KOPT-K1 (cell line): ENCODE measurements at regions not wholly inside any gene's neighbourhood (a gene's known extent, or its start where the extent isn't known, plus 50 kb on each side); places are given as distances from the start of the nearest gene placed in this dataset.
"Not testable (repeated sequence)": the region's sequence is repeated elsewhere in the genome, so short reads cannot be mapped to it uniquely, and the experiment has no call there.

Source experiments
- H3K27ac ChIP-seq: fragments of 200-600 bp; sonication (generic); 2 replicates; pipeline ENCODE4 v1.5.1; 2016; ENCODE audit warnings: antibody characterized with exemption, mild to moderate bottlenecking, low read depth, low read length; ENCODE audit not compliant: poor library complexity, severe bottlenecking
- H3K36me3 ChIP-seq: fragments of 200-600 bp; sonication (generic); 2 replicates; pipeline ENCODE4 v1.5.1; 2017; ENCODE audit warnings: antibody characterized with exemption, mild to moderate bottlenecking, low read length, moderate library complexity; ENCODE audit not compliant: insufficient read depth
- H3K9me3 ChIP-seq: fragments of 200-600 bp; sonication (generic); 2 replicates; pipeline ENCODE4 v1.5.1; 2017; ENCODE audit warnings: antibody characterized with exemption, low read length, mild to moderate bottlenecking; ENCODE audit not compliant: insufficient read depth, poor library complexity, severe bottlenecking

- no peaks in the 10 kb centered on the region for H3K36me3 ChIP-seq
- H3K27ac ChIP-seq = no peak overlapping the region
- no peaks in the 10 kb centered on the region for H3K9me3 ChIP-seq
Observed at GRCh38 chr12:62170241-62170640, 90.0 kb upstream of the USP15 start.

GRCh38 chr12:62190689-62191490 lies 69.3 kb upstream of the USP15 start:
- H3K36me3 ChIP-seq = no peaks in the 10 kb centered on the region
- H3K9me3 ChIP-seq = no peaks in the 10 kb centered on the region
- no peak overlapping the region for H3K27ac ChIP-seq

GRCh38 chr12:62191491-62192179 lies 68.6 kb upstream of the USP15 start:
- peak overlapping the region; percentile 69 for H3K27ac ChIP-seq

GRCh38 chr12:62192180-62192902 lies 67.9 kb upstream of the USP15 start:
- no peaks in the 10 kb centered on the region for H3K9me3 ChIP-seq
- peak overlapping the region; percentile 69 for H3K27ac ChIP-seq

More at GRCh38 chr12:62191491-62192179, 68.6 kb upstream of the USP15 start:
- Histone ChIP-seq H3K36me3 (no peaks in the 10 kb centered on the region), H3K9me3 (no peaks in the 10 kb centered on the region)

GRCh38 chr12:62192903-62193250 lies 67.3 kb upstream of the USP15 start:
- Histone ChIP-seq H3K9me3 (no peaks in the 10 kb centered on the region), H3K36me3 (no peaks in the 10 kb centered on the region), H3K27ac (no peak overlapping the region)

More at GRCh38 chr12:62192180-62192902, 67.9 kb upstream of the USP15 start:
- H3K36me3 ChIP-seq = no peaks in the 10 kb centered on the region

- Histone ChIP-seq H3K36me3 (no peaks in the 10 kb centered on the region), H3K27ac (no peak overlapping the region), H3K9me3 (no peaks in the 10 kb centered on the region)
Observed at GRCh38 chr12:62194031-62194430, 66.2 kb upstream of the USP15 start.

- Histone ChIP-seq H3K36me3 (no peaks in the 10 kb centered on the region), H3K9me3 (no peaks in the 10 kb centered on the region), H3K27ac (no peak overlapping the region)
Observed at GRCh38 chr12:62194616-62195015, 65.6 kb upstream of the USP15 start.

- Histone ChIP-seq H3K36me3 (no peaks in the 10 kb centered on the region), H3K27ac (no peak overlapping the region)
Observed at GRCh38 chr12:62196146-62196545, 64.1 kb upstream of the USP15 start.

GRCh38 chr12:62202861-62203260 lies 57.3 kb upstream of the USP15 start:
- not testable (repeated sequence) for H3K36me3 ChIP-seq, H3K27ac ChIP-seq
- H3K9me3 ChIP-seq = peaks cover 31% of the 10 kb centered on the region

More at GRCh38 chr12:62196146-62196545, 64.1 kb upstream of the USP15 start:
- no peaks in the 10 kb centered on the region for H3K9me3 ChIP-seq

- Histone ChIP-seq H3K27ac (no peak overlapping the region), H3K36me3 (no peaks in the 10 kb centered on the region), H3K9me3 (peaks cover 31% of the 10 kb centered on the region)
Observed at GRCh38 chr12:62205346-62205745, 54.9 kb upstream of the USP15 start.

GRCh38 chr12:62207248-62207647 lies 53.0 kb upstream of the USP15 start:
- H3K36me3 ChIP-seq = no peaks in the 10 kb centered on the region
- no peak overlapping the region for H3K27ac ChIP-seq
- peaks cover 28% of the 10 kb centered on the region for H3K9me3 ChIP-seq
